SK-N-MC (cell line): ENCODE measurements at regions not wholly inside any gene's neighbourhood (a gene's known extent, or its start where the extent isn't known, plus 50 kb on each side); places are given as distances from the start of the nearest gene placed in this dataset.

Source experiments
- EZH2 ChIP-seq: fragments of 200-600 bp; sonication (generic); IDR thresholded peaks from one replicate; pipeline ENCODE4 v1.6.1; 2017; ENCODE audit warnings: antibody characterized with exemption
- FOXP2 ChIP-seq: optimal IDR thresholded peaks from 2 replicates; pipeline ENCODE3; 2011; ENCODE audit warnings: mild to moderate bottlenecking, moderate library complexity; ENCODE audit not compliant: insufficient read depth; ENCODE audit errors: extremely low read length, control extremely low read depth
- POLR2AphosphoS5 ChIP-seq: IDR thresholded peaks from 2 replicates; pipeline ENCODE4 v1.6.1; 2012; ENCODE audit warnings: mild to moderate bottlenecking, low read depth, low read length, borderline replicate concordance

DNA sequence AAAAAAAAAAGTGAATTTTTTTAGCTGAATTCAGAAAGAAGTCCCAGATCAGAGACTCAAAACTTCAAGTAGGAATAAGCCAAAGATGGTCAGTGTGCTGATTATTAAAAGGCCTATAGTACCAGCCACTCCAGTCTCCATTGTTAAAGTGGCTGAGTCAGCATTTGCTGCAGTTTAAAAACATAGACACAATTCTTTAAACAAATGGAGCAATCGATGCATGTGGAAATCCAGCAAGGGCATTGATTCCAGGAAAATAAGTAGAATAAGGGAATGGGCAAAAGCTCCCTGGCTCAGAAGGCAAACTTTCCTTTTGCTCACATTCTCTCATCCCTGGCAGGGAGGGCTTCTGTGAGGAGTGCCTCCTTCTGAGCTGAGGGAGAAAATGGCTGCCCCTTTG is 317.6 kb downstream of the LRIG3 start:
- TF ChIP-seq POLR2AphosphoS5 (no peak), EZH2 (no peak), FOXP2 (no peak)
